ENCODE measurements at regions not wholly inside any gene's neighbourhood (a gene's known extent, or its start where the extent isn't known, plus 50 kb on each side); places are given as distances from the start of the nearest gene placed in this dataset.

- TF ChIP-seq POLR2AphosphoS5 (IDR thresholded peaks at IDR 0.05) (no peak), POLR2A (IDR thresholded peaks at IDR 0.05) (no peak)
- TF ChIP-seq, protein P1, sequence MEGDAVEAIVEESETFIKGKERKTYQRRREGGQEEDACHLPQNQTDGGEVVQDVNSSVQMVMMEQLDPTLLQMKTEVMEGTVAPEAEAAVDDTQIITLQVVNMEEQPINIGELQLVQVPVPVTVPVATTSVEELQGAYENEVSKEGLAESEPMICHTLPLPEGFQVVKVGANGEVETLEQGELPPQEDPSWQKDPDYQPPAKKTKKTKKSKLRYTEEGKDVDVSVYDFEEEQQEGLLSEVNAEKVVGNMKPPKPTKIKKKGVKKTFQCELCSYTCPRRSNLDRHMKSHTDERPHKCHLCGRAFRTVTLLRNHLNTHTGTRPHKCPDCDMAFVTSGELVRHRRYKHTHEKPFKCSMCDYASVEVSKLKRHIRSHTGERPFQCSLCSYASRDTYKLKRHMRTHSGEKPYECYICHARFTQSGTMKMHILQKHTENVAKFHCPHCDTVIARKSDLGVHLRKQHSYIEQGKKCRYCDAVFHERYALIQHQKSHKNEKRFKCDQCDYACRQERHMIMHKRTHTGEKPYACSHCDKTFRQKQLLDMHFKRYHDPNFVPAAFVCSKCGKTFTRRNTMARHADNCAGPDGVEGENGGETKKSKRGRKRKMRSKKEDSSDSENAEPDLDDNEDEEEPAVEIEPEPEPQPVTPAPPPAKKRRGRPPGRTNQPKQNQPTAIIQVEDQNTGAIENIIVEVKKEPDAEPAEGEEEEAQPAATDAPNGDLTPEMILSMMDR (IDR thresholded peaks at IDR 0.05) = no peak
These were observed 151.9 kb upstream of the PFKP start for GRCh38 chr10:2915412-2915811.
